GM23248 (cell line): ENCODE measurements at regions not wholly inside any gene's neighbourhood (a gene's known extent, or its start where the extent isn't known, plus 50 kb on each side); places are given as distances from the start of the nearest gene placed in this dataset.

Source experiments
- EZH2 ChIP-seq: fragments of 200-600 bp; sonication (generic); IDR thresholded peaks from 2 replicates; pipeline ENCODE4 v1.6.1; 2018; ENCODE audit warnings: antibody characterized with exemption, mild to moderate bottlenecking; ENCODE audit not compliant: insufficient read depth, poor library complexity, severe bottlenecking
- EZH2phosphoT487 ChIP-seq: fragments of 200-600 bp; sonication (generic); IDR thresholded peaks from 2 replicates; pipeline ENCODE4 v1.6.1; 2018; ENCODE audit warnings: antibody characterized with exemption, moderate library complexity, mild to moderate bottlenecking, low read depth; ENCODE audit not compliant: insufficient read depth

GRCh38 chr3:144112036-144112435 lies 140.4 kb downstream of the DIPK2A start:
- TF ChIP-seq EZH2, result no peak
- no peak for TF ChIP-seq EZH2phosphoT487
